NCI-H2196 treated with DMSO at 0.1 percent for 48 hours (cell line): ENCODE measurements at regions not wholly inside any gene's neighbourhood (a gene's known extent, or its start where the extent isn't known, plus 50 kb on each side); places are given as distances from the start of the nearest gene placed in this dataset.
"Not testable (repeated sequence)": the region's sequence is repeated elsewhere in the genome, so short reads cannot be mapped to it uniquely, and the experiment has no call there.

ENCODE experiments used
- DNase-seq: peaks from one replicate; lab custom pipeline; 2025; ENCODE audit not compliant: unreplicated experiment; lab: John Stamatoyannopoulos, UW

DNA sequence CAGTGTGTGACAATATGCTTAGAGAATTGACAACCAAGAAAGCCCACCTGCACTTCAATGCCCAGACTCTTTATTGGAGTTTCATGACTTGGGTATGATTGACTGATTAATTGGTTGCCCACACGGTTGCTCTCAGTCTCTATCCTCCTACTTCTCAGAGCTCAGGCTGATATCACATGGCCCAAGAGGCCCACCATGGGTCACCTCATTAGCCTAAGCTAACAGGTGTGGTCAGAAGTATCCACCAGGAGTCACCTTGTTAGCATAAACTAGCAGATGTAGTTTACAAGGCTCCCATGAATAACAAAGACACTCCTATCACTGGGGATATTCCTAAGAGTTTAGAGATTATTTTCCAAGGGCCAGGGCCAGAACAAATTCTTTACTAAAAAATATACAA is 120.2 kb upstream of the MBNL1 start:
- DNase-seq, result no peak

DNA sequence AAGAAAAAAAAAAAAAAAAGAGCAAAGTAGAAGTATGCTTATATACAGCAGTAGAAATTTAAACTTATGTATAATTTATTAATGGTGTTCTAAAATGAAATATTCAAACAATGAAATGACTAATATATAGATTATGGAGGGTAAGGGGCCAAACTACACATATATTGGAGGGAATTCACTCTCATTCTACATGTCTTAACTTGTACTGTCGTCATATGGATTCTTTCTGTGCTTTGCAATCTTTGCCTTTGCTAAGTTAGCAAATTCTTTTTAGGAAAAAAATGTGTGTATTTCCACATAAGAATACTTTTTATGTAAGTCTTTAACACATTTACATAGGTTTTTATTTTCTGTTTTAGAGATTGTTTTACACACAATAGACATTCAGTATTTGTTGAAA is 118.9 kb upstream of the MBNL1 start:
- no peak for DNase-seq

DNA sequence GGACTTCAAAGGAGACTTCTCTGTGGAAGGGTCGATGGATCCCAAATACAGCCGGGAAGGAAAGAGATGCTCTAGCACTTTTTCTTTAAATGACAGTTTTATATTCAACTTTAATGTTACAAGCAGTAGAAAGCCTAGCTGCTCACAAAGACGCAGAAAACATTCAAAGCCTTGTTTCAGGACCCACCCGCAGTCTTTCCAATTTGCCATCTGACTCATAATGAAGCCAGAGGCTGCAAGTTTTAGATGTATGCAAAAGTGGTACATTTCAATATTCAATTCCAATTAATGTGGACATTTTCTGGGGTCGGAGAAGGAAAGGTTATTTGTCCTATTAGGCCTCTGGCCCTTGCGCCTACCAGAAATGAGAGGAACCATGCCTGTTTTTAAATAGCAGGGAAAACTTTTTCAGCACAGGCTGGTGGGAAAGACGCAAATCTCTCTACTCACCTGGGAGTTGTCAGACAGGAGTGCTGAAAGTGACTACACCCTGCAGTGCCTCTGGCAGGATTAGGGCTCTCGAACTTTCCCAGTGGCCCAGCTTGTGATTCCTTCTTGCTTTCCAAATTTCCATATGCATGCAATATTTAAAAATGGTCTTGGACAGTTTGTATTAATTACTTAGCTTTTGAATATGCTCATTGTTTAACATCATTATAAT is 117.4 kb upstream of the MBNL1 start:
- no peak for DNase-seq

DNA sequence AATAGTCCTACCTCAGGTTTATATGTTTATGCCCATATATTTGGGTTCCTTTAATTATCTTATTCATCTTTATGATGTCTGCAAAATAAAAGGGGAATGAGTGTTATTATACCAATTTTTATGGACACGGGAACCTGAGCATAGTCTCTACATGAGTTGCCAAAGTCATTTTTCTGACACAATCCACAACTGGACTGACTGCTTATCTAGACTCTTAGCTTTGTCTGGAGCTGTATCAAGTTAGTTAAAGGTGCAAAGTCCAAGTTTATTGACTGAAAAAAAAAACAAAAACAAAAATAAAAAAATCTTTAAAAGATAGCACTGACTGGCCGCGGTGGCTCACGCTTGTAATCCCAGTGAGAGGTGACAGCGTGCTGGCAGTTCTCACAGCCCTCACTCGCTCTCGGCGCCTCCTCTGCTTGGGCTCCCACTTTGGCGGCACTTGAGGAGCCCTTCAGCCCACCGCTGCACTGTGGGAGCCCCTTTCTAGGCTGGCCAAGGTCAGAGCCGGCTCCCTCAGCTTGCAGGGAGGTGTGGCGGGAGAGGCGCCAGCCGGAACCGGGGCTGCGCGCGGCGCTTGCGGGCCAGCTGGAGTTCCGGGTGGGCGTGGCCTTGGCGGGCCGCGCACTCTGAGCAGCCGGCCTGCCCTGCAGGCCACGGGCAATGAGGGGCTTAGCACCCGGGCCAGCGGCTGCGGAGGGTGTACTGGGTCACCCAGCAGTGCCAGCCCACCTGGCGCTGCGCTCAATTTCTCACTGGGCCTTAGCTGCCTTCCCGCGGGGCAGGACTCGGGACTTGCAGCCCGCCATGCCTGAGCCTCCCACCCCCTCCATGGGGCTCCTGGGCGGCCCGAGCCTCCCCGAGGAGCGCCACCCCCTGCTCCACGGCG is 116.6 kb upstream of the MBNL1 start:
- DNase-seq, result not testable (repeated sequence)

DNA sequence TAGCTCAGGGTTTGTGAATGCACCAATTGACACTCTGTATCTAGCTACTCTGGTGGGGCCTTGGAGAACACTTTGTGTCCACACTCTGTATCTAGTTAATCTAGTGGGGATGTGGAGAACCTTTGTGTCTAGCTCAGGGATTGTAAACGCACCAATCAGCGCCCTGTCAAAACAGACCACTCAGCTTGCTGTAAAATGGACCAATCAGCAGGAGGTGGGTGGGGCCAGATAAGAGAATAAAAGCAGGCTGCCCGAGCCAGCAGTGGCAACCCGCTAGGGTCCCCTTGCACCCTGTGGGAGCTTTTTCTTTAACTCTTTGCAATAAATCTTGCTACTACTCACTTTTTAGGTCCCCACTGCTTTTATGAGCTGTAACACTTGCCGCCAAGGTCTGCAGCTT is 115.6 kb upstream of the MBNL1 start:
- not testable (repeated sequence) for DNase-seq

DNA sequence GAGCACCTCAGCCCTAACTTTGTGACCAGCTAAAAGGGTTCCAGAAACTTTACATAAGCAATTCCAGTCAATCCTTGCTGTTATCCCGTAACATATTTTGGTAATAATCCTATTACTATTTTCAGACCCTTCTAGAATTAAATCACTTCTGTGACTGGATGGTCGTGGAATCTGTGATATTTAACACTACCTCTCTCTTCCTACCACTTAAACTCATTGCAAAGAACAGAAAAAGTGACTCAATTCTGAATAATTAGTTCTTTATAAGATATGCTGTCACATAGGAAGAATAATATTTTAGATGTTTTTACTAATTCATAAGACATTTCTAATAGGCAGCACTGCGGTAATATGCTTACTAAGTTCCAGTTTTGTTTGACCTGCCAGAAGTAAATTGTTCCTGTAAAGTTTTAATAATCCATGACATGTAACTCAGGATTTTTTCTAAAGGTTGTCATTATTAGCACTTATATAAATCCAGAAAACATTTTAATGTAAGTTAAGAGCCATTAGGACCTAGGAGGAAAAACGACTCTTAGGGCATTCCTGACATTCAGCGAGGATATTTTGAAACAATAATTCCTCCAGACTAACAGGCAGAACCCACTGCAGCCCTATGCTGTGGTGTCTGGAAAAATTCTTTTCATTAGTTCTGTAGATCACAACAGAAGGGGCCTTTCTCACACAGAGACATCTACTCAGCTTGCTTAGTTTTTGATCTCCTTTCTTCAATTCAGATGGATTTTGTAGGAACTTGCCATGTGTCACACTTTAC is 113.3 kb upstream of the MBNL1 start:
- DNase-seq, result no peak

DNA sequence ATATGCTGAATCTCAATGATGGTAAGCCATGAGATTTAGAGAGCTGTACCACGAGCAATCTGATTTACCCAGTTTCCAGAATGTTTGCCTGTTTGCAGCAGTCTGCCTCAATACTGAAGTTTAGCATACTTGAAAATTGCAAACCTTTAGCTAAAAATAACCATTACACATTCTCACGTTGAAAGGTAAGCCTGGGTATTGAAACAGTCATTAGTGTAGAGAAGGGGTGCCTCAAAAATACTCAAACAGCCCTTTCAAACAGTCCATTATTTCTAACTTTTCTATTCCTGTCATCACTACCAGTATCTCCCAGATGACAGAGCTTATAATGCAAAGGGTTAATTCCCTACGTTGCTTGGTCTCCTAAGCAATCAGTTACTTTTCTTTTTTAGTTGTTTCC is 111.8 kb upstream of the MBNL1 start:
- DNase-seq, result no peak

DNA sequence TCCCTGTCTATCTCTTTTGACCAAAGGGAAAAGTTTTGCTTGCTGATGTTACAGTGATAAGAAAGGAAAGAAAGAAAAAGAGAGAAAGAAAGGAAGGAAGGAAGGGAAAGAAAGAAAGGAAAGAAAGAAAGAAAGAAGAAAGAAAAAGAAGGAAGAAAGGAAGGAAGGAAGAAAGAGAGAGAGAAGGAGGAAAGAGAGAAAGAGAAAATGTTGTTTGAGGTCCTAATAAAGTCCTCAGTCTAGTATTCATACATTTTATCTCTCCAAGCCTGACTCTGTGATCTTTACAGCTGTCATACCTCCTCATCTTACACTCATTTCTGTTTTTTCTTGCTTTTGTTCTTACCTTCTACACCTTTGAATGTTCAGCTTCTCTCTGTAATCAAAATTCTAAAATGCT is 111.4 kb upstream of the MBNL1 start:
- DNase-seq, result no peak

DNA sequence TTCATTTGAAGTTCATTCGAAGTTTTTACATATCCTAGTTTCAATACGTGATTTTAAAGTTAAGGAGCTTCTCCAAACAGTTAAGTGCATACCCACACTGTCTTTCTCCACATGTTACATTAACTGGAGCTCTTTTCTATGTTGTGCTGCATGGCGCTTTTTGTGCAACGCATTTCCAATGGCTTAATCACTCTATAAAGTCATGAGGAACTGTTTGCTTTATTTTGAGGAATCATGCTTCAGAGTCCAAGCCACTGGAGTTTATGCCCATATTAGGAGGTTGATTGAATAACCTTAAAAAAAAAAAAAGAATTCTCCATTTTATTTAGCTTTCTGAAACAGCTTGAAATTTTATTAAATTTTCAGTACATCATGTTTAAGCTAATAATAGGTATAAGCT is 109.4 kb upstream of the MBNL1 start:
- no peak for DNase-seq

DNA sequence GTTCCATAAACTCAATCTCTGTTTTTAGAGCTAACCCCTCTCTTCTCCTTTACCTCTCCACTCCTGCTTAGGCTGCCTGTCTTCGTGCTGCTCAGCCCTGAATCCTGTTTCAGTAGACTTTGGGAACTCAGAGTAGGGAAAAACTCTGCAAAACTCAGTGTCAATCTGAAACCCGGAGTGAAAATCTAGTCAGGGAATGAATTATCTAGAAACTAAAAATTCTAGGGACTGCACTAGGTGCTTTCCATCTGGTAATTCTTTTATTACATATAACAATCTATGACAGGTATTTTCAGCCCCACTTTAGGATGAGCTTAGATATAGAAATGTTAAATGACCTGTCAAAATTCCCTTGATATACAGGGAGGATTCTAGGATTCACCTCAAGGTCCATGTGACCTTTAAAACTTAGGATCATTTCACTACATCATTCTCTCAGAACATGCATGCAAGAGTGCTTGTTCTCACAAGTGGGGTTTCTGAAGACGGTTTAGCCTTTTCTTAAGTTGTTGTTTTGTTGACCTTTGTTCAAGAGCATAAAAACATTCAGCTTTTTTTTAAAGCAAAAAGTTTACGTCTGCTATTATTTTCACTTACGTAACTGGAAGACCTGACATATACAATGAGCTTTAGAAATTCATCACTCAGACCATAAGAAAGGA is 108.2 kb upstream of the MBNL1 start:
- no peak for DNase-seq

DNA sequence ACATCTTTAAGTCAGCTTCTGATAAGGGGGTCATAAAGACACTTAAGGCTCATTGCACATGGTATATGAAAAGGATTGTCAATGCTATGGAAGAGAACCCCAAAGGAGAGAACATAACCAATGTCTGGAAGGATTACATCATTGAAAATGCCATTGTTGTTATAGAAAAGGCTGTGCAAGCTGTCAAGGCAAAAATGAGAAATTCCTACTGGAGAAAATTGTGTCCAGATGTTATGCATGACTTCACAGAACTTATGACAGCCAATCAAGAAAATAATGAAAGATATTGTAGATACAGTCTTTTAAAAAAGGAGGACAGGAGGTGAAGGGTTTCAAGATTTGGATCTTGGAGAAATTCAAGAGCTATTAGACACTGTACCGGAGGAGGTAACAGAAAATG is 96.3 kb upstream of the MBNL1 start:
- DNase-seq, result no peak

DNA sequence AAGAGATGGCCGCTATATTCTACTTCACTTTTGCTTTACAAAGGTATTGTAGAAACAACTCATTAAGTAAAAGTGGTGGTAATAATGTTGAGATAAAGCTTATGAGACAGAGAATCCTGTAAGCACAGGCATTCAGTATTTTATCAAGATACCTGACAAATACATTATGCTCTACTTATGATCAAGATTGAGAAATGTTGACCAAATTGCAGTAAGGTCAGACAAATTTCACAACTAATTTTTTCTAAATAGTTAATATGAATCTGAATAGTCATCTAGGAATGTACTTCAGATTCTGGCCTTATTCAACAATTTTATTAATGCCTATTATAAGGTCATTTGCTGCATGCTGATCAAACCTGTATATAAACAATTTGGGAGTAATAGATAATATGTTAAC is 95.1 kb upstream of the MBNL1 start:
- DNase-seq, result no peak

DNA sequence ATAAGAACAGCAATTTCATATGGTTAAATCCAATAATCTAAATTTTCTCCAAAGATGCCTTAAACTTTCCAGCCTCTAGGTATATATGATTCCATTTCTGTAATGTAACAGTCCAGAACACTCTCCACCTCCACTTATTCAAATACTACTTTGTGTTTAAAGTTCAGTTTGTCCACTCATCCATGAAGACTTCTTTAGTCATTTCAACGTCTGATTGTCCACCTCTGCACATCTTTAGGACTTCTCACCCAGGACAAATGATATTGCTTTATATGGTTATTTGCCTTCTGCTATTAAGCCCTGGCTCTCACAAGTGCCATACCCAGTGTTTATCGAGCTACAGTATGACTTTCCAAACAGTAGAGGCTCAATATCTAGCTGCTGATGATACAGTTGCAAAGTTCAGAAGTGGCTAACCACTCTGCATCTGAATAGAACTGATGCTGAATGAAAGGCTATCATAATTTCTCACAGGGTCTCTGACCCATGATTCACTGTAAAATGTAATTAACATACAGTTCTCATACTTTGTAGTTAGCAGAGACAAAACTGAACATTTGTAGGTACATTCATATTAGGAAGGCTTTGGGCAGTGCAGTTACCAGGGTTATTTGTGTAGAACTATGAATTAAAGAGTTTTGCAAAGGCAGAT is 93.7 kb upstream of the MBNL1 start:
- no peak for DNase-seq

DNA sequence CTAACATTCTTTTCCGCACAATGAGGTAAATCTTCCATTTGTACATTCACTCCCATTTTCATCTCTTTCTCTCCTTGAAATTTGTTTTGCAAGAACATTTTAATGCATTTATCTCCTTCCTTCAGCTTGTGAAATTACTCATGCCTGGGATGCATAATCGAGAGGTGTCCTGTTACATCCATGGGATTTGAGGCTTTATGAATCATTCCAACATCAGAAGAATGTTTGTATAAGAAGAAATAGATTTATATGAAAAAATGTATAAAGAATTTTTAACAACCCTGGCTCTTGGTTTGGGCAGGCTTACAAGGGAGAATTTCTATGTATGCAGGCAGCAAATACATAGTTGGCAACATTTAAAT is 93.2 kb upstream of the MBNL1 start:
- DNase-seq, result no peak

DNA sequence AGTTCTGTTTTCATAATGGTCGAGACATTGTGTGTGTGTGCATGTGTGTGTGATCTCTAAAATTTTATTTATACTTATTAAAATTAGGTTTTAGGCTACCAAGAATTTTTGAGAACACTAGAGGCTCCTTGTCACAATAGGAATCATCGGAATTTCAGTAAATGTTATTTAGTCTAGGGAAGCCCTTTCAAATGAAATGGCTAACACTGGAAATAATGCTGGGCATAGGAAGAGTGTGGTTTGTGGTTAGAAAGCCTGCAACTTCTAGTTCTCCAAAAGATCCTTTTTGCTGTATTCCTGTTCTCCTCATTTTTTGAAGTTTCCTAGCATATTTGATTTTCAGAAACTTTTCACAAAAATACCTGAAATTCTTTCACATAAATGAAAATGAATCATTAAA is 92.5 kb upstream of the MBNL1 start:
- no peak for DNase-seq

DNA sequence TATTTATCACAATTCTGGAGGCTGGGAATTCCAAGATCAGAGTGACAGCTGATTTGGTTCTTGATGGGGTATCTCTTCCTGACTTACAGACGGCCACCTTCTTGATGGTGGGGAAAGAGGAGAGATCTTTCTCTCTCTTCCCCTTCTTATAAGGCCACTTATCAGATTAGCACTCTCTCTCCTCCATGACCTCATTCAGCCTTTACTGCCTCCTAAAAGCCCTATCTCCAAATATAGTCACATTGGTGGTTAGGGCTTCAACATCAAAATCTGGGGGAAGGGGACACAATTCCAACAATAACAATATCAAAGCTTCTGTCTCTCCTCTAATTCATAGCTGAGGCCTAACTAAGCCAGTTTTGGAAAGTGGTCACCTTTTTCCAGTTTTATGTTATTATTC is 91.7 kb upstream of the MBNL1 start:
- no peak for DNase-seq

DNA sequence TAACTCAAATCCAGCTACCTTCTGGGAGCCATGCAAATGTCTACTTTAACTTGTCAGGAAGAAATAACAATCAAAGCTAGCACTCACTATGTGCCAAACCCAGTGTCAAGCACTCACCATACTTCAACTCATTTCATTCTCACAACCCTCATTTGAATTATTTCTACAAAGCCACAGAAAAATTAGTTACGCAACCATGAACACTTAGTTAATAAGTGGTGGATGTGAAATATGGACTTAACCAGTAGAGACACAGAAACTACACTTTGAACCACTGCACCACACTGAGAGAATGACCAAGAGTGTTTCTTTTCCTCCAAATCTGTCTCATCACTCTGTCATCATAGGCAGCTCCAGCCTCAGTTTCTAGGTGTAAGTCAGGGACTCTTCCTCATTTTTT is 91.0 kb upstream of the MBNL1 start:
- no peak for DNase-seq

DNA sequence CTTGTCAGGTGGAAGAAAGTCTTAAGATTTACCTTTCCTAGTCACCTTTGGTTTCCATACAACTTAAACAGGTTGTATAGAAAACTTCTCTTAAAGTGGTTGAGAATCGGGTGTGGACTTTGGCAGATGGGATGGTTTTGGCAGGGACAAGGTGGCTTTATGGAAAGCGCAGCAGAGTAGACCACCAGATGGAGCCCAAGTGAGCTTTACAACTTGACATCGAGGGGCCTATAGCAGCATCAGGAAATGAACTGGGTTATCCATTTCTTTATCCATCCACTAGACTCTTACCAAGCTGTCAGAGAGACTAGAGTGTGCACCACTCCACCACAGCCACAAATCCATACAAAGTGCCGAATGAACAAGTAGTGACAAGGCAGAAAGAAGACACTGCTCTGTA is 85.3 kb upstream of the MBNL1 start:
- DNase-seq, result no peak

DNA sequence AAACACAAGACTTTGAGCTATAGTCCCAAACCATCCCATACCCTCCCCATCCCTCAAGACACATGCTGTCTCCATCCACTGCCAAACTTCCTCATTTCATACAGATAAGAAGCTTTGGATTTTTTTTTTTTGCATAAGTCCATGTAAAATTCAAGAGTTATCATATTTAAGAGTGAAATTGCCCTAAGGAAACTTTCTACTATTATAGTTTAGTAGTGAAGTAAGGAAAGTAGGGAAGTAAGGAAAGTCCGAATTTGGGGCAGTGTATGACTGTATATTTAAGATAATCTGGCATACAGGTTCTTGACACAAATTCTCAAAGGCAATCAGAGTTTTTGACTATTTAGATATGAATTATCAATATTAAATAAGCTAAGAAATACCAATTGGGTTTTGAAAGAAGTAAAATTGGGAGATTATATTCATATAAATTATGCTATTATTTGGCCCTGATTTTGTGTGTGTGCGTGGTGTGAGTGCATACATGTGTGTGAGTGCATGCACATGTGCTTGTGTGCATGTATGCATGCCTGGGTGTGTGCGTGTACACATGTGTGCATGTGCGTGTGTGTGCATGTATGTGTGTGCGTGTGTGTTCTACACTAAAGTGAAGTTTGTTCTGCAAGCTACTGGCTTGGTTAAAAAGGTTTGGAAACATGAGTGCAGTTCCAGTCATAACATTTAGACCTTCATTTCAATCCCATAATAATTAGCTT is 83.6 kb upstream of the MBNL1 start:
- DNase-seq, result no peak

DNA sequence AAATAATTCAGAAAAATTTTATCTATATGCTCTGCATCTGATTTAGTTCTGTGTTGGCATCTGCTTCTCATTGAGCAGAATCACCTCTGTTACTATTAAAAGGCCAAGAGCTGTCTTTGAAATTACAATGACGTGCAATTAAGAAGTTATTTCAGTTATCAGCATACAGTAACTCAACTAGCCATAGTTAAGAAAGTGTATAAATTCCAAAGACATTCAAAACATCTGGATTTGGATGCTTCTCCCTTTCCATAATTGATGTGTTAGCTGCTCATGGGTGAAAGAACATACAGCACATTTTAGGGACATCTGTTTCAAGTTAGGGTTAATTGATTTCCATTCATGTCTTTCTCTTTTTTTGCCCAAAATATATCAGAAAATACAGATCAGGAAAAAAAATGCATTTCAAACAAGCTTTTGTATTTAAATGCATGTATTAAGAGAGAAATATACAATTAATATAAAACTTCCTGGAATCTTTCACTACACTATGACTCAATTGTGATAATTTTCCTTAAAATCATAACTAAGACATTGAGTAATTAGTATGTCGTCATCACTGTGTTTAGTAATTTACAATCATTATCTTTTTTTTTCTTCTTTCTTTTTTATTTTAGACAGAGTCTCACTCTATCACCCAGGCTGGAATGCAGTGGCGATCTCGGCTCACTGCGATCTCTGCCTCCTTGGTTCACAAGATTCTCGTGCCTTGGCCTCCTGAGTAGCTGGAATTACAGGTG is 82.7 kb upstream of the MBNL1 start:
- no peak for DNase-seq
